H1 (cell line): ENCODE measurements at regions not wholly inside any gene's neighbourhood (a gene's known extent, or its start where the extent isn't known, plus 50 kb on each side); places are given as distances from the start of the nearest gene placed in this dataset.

ENCODE experiments used
- CTCF ChIP-seq, 3 experiments: IDR thresholded peaks; 1 replicate in 2 of 3; 2 replicates in 1 of 3; pipeline versions ENCODE4 v1.5.1 to v1.6.1; 2011; ENCODE audit warnings: low read length in 3 of 3, mild to moderate bottlenecking in 3 of 3, inconsistent platforms in 2 of 3, low read depth in 1 of 3, moderate library complexity in 1 of 3; ENCODE audit not compliant: insufficient read depth in 1 of 3; ENCODE audit errors: control extremely low read depth in 1 of 3
- POLR2A ChIP-seq, 2 experiments: IDR thresholded peaks; 1 replicate in 1 of 2; 2 replicates in 1 of 2; pipeline ENCODE4 v1.6.1; 2011; ENCODE audit warnings: low read depth in 2 of 2, low read length in 2 of 2, mild to moderate bottlenecking in 2 of 2; ENCODE audit errors: control extremely low read depth in 1 of 2
- RXRA ChIP-seq: IDR thresholded peaks from 2 replicates; pipeline ENCODE4 v1.6.1; 2011; ENCODE audit warnings: low read depth, mild to moderate bottlenecking, low read length, moderate library complexity; ENCODE audit not compliant: insufficient read depth
- TAF1 ChIP-seq: IDR thresholded peaks from 2 replicates; pipeline ENCODE4 v1.6.1; 2011; ENCODE audit warnings: mild to moderate bottlenecking, low read depth, low read length

- TF ChIP-seq POLR2A (IDR thresholded peaks at IDR 0.05; ENCODE audit: control extremely low read depth in 1 of 2, low read depth in 2 of 2, low read length in 2 of 2): no peak
- no peak for TF ChIP-seq CTCF (IDR thresholded peaks at IDR 0.05; ENCODE audit: control extremely low read depth in 1 of 3, insufficient read depth in 1 of 3, low read depth in 1 of 3, low read length in 3 of 3)
- TF ChIP-seq TAF1: no peak
- no peak for TF ChIP-seq RXRA
Measured at GRCh38 chr6:71527886-71528285, 239.3 kb downstream of the OGFRL1 start.
